ENCODE measurements at regions not wholly inside any gene's neighbourhood (a gene's known extent, or its start where the extent isn't known, plus 50 kb on each side); places are given as distances from the start of the nearest gene placed in this dataset.

DNA sequence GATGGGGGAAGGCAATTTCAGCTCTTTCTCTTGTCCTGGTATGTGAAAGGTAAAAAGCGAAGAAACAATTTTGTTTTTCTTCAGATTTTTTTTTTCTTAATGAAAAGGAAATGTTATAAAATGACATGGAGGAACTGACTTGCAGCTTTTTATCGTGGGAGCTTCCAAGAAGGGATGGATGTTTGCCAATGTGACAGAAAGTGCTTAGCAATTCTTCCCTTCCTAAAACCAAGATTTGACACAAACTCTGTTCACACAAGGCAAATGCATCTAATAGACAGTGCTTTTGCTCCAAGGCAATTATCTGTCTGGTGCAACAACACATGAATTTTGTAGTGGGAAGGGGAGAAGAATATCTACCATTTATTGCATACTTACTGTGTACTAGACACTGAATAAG, 988.5 kb downstream of the CDH11 start:
- H3K9me3 Mint-ChIP-seq = peaks cover 0 to 27% (median 22%) of the 10 kb centered on the region in 5 donors
- H3K27ac ChIP-seq (ENCODE audit: low read depth, low read length) = no peak overlapping the region
- no peaks in the 10 kb centered on the region for H3K27me3 ChIP-seq (ENCODE audit: insufficient read depth, low read length, poor library complexity, severe bottlenecking)
- ChIA-PET POLR2A (no interaction called here), CTCF (no interaction called here)
- no peaks in the 10 kb centered on the region for H3K4me1 Mint-ChIP-seq
- H3K27me3 Mint-ChIP-seq = peaks cover 0 to 1% of the 10 kb centered on the region in 2 donors
- no peak for DNase-seq
- no peak overlapping the region for H3K4me3 ChIP-seq (ENCODE audit: low read length)
- no peaks in the 10 kb centered on the region for H3K36me3 Mint-ChIP-seq
- H3K36me3 ChIP-seq (ENCODE audit: insufficient read depth, low read length) = no peaks in the 10 kb centered on the region
- no peak overlapping the region for H3K27ac Mint-ChIP-seq
- no peak overlapping the region for H3K4me3 Mint-ChIP-seq
- peaks cover 7% of the 10 kb centered on the region for H3K9me3 ChIP-seq (ENCODE audit: low read length)
- no peaks in the 10 kb centered on the region for H3K4me1 ChIP-seq (ENCODE audit: insufficient read depth, low read length)

DNA sequence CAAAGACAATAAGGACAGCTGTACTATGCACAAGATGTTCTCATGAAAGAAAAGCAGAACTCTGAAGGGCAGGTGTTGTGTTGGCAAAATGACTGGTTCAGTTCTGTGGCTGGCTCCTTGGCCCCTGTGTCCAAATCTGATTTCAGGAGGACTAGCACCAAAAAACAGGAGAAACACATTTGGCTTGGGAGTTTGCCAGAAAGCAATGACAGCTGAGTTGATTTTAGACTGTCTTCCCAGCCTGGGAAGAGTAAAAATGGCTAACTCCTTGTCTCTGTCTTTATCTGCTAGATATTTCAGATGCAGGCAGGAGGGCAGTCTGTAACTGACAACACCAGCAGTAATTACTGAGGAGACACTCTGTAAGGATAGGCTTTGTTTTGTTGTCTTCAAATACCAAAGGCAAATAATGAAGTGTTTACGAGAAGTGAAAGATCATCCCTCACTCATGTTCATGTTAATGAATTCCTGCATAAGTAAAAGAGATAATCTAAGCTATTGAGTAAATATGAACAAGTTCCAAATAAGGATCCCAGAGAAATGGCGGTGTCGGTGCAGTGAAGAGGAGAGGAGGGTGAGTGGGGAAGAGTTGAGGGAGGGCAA, 989.0 kb downstream of the CDH11 start:
- CTCF ChIA-PET = no interaction called here
- POLR2A ChIA-PET = no interaction called here
- no peaks in the 10 kb centered on the region for H3K4me1 ChIP-seq (ENCODE audit: insufficient read depth, low read length)
- peaks cover 0 to 27% (median 21%) of the 10 kb centered on the region in 5 donors for H3K9me3 Mint-ChIP-seq
- H3K36me3 ChIP-seq (ENCODE audit: insufficient read depth, low read length) = no peaks in the 10 kb centered on the region
- H3K9me3 ChIP-seq (ENCODE audit: low read length) = peaks cover 7% of the 10 kb centered on the region
- H3K4me1 Mint-ChIP-seq = no peaks in the 10 kb centered on the region
- no peaks in the 10 kb centered on the region for H3K36me3 Mint-ChIP-seq
- H3K27ac ChIP-seq (ENCODE audit: low read depth, low read length) = no peak overlapping the region
- no peak overlapping the region for H3K27ac Mint-ChIP-seq
- no peaks in the 10 kb centered on the region for H3K27me3 ChIP-seq (ENCODE audit: insufficient read depth, low read length, poor library complexity, severe bottlenecking)
- no peak for DNase-seq
- H3K27me3 Mint-ChIP-seq = peaks cover 0 to 1% of the 10 kb centered on the region in 2 donors
- no peak overlapping the region for H3K4me3 Mint-ChIP-seq
- H3K4me3 ChIP-seq (ENCODE audit: low read length) = no peak overlapping the region

DNA sequence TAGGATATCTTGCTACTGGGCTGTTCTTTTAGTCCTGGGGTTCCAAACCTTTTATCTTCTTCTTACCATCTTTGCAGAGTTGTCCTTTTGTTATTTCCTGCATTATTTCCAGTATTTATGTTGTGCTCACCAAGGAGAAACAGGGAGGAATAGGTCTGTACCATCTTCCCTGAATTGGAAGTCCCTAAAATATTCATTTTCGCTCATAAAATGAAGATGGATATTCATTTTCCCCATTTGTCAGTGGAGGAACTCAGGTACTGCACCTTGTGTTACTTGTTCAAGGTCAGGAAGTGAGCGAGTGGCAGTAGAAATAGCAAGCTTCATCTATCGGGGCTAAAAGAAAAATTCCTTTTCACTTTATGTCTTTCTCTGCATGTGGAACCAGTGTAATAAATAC, 989.7 kb downstream of the CDH11 start:
- Histone ChIP-seq H3K9me3 (ENCODE audit: low read length) (peaks cover 7% of the 10 kb centered on the region), H3K4me1 (ENCODE audit: insufficient read depth, low read length) (no peaks in the 10 kb centered on the region), H3K4me3 (ENCODE audit: low read length) (no peak overlapping the region), H3K27ac (ENCODE audit: low read depth, low read length) (no peak overlapping the region), H3K27me3 (ENCODE audit: insufficient read depth, low read length, poor library complexity, severe bottlenecking) (no peaks in the 10 kb centered on the region), H3K36me3 (ENCODE audit: insufficient read depth, low read length) (no peaks in the 10 kb centered on the region)
- Mint-ChIP-seq H3K36me3 (no peaks in the 10 kb centered on the region), H3K27ac (no peak overlapping the region), H3K27me3 (peaks cover 0 to 1% of the 10 kb centered on the region in 2 donors), H3K4me3 (no peak overlapping the region), H3K9me3 (peaks cover 0 to 27% (median 19%) of the 10 kb centered on the region in 5 donors), H3K4me1 (no peaks in the 10 kb centered on the region)
- DNase-seq = no peak
- CTCF ChIA-PET = no interaction called here
- POLR2A ChIA-PET = no interaction called here

DNA sequence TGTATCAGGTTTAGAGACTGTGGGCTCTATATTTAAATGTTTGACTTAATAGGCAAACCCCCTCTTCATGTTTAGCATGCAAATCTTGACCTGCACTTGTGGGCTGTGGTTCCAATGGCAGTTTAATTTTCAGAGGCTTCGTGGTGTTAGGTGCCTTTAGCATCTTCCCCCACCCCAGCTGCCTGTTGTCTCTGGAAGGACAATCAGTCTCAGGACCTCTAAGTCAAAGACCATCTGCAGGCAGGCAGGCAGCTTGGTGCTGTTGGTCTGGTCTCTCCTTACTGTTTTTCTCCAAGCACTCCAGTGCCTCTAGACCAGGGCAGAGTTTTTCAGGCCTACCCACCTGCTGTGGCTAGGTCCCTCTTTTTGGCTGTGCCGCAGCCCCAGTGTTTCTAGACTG, 990.4 kb downstream of the CDH11 start:
- Histone ChIP-seq H3K27me3 (ENCODE audit: insufficient read depth, low read length, poor library complexity, severe bottlenecking) (no peaks in the 10 kb centered on the region), H3K4me1 (ENCODE audit: insufficient read depth, low read length) (no peaks in the 10 kb centered on the region), H3K4me3 (ENCODE audit: low read length) (no peak overlapping the region), H3K9me3 (ENCODE audit: low read length) (peaks cover 7% of the 10 kb centered on the region), H3K27ac (ENCODE audit: low read depth, low read length) (no peak overlapping the region), H3K36me3 (ENCODE audit: insufficient read depth, low read length) (no peaks in the 10 kb centered on the region)
- POLR2A ChIA-PET = no interaction called here
- Mint-ChIP-seq H3K4me3 (no peak overlapping the region), H3K27me3 (peaks cover 0 to 1% of the 10 kb centered on the region in 2 donors), H3K4me1 (no peaks in the 10 kb centered on the region), H3K36me3 (no peaks in the 10 kb centered on the region), H3K27ac (no peak overlapping the region), H3K9me3 (peaks cover 0 to 27% (median 22%) of the 10 kb centered on the region in 5 donors)
- CTCF ChIA-PET = no interaction called here
- DNase-seq = no peak

DNA sequence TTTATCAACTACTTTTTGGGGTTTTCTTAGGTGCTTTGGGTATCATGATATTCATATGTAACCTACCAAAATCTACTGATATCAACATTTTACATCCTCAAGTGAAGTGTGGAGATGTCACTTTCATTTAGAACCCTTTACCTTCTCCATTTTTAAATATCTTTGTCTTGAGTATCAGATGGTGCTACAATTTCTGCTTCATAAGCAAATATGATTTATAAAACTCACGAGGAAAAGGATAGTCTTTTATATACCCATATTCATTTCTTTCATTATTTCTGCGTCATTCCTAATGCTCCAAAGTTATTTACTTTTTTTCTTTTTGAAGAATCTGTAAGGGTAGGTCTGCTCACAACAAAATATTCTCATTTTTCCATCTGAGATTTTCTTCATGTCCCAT, 991.7 kb downstream of the CDH11 start:
- H3K36me3 Mint-ChIP-seq = no peaks in the 10 kb centered on the region

DNA sequence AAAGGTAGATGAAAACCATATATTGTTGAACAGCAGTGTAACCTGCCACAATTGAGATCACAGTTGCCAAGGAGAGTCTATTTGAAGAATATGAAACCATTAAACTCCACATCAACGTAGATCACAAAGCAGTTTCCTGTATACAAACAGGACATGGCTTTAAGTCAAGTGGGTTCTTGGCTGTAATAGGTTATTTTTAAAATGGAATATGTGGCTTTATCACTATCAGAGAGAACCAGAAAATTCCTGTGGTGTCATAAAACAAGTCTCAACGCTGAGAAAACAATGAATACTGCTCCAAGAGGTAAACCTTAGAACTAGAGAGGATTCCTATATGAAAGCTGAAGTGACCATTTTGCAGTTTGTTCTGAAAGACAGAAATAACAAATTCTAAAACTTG, 999.7 kb downstream of the CDH11 start:
- H3K27ac Mint-ChIP-seq = no peak overlapping the region
- Histone ChIP-seq H3K4me3 (ENCODE audit: low read length) (no peak overlapping the region), H3K4me1 (ENCODE audit: insufficient read depth, low read length) (no peaks in the 10 kb centered on the region), H3K27ac (ENCODE audit: low read depth, low read length) (no peak overlapping the region), H3K36me3 (ENCODE audit: insufficient read depth, low read length) (no peaks in the 10 kb centered on the region), H3K9me3 (ENCODE audit: low read length) (no peaks in the 10 kb centered on the region), H3K27me3 (ENCODE audit: insufficient read depth, low read length, poor library complexity, severe bottlenecking) (no peaks in the 10 kb centered on the region)
- POLR2A ChIA-PET = no interaction called here
- peaks cover 0 to 1% (median 0%) of the 10 kb centered on the region in 3 donors for H3K36me3 Mint-ChIP-seq
- no peaks in the 10 kb centered on the region for H3K4me1 Mint-ChIP-seq
- H3K9me3 Mint-ChIP-seq = peaks cover 0 to 46% (median 19%) of the 10 kb centered on the region in 5 donors
- no peaks in the 10 kb centered on the region for H3K27me3 Mint-ChIP-seq
- no peak for DNase-seq
- CTCF ChIA-PET = no interaction called here
- no peak overlapping the region for H3K4me3 Mint-ChIP-seq

More for the DNA sequence above, 991.7 kb downstream of the CDH11 start:
- Mint-ChIP-seq H3K4me1 (no peaks in the 10 kb centered on the region), H3K9me3 (peaks cover 0 to 30% (median 22%) of the 10 kb centered on the region in 5 donors), H3K4me3 (no peak overlapping the region), H3K27me3 (peaks cover 0 to 1% of the 10 kb centered on the region in 2 donors), H3K27ac (no peak overlapping the region)
- Histone ChIP-seq H3K36me3 (ENCODE audit: insufficient read depth, low read length) (no peaks in the 10 kb centered on the region), H3K27ac (ENCODE audit: low read depth, low read length) (no peak overlapping the region), H3K4me1 (ENCODE audit: insufficient read depth, low read length) (no peaks in the 10 kb centered on the region), H3K9me3 (ENCODE audit: low read length) (peaks cover 7% of the 10 kb centered on the region), H3K27me3 (ENCODE audit: insufficient read depth, low read length, poor library complexity, severe bottlenecking) (no peaks in the 10 kb centered on the region), H3K4me3 (ENCODE audit: low read length) (no peak overlapping the region)
- no peak for DNase-seq
- POLR2A ChIA-PET = no interaction called here
- CTCF ChIA-PET = no interaction called here

DNA sequence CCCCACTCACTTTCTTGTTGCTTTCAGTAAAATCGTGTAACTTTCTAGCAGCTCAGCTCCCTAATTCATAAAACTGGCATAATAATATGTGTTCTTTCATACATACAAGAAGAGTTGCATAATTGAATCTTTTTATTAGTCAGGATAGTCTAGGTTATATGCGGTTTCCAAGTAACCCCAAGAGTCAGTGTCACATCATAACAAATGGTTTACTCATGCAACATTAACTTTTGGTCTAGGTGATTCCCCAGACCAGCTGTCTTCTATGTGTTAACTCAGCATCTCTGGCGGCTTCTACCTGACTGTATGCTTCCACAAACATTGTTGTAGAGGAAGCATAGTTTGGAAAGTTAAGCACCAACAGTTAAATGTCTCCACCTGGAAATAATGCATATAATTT, 1000.4 kb downstream of the CDH11 start:
- no peak overlapping the region for H3K27ac Mint-ChIP-seq
- H3K4me3 Mint-ChIP-seq = no peak overlapping the region
- Histone ChIP-seq H3K9me3 (ENCODE audit: low read length) (no peaks in the 10 kb centered on the region), H3K27ac (ENCODE audit: low read depth, low read length) (no peak overlapping the region), H3K4me1 (ENCODE audit: insufficient read depth, low read length) (no peaks in the 10 kb centered on the region), H3K4me3 (ENCODE audit: low read length) (no peak overlapping the region), H3K36me3 (ENCODE audit: insufficient read depth, low read length) (no peaks in the 10 kb centered on the region), H3K27me3 (ENCODE audit: insufficient read depth, low read length, poor library complexity, severe bottlenecking) (no peaks in the 10 kb centered on the region)
- ChIA-PET CTCF (no interaction called here), POLR2A (no interaction called here)
- H3K36me3 Mint-ChIP-seq = peaks cover 0 to 1% (median 0%) of the 10 kb centered on the region in 3 donors
- H3K27me3 Mint-ChIP-seq = no peaks in the 10 kb centered on the region
- no peak for DNase-seq
- H3K9me3 Mint-ChIP-seq = peaks cover 0 to 41% (median 19%) of the 10 kb centered on the region in 5 donors
- H3K4me1 Mint-ChIP-seq = no peaks in the 10 kb centered on the region

DNA sequence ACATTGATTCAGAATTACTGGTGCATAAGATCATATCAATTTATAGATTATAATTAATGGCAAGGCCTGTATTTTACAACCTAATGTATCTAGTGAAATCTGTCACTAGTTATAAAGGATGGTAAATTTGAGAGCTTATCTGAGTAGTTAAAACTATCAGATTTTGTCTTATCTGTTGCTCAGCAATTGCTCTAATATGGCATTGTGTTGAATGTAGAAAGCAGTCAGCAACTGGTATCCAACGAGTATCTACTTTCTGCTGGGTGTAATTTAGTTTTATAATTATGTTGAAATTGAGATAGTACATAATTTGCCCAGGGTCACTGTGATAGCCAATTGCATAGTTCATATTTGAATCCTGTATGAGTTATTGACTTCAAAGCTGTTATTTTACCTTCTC, 1005.7 kb downstream of the CDH11 start:
- Mint-ChIP-seq H3K4me3 (no peak overlapping the region), H3K9me3 (peaks cover 10 to 27% (median 21%) of the 10 kb centered on the region in 5 donors), H3K36me3 (peaks cover 0 to 1% (median 0%) of the 10 kb centered on the region in 3 donors), H3K27ac (no peak overlapping the region), H3K4me1 (no peaks in the 10 kb centered on the region), H3K27me3 (no peaks in the 10 kb centered on the region)
- H3K36me3 ChIP-seq (ENCODE audit: insufficient read depth, low read length) = no peaks in the 10 kb centered on the region
- H3K27me3 ChIP-seq (ENCODE audit: insufficient read depth, low read length, poor library complexity, severe bottlenecking) = no peaks in the 10 kb centered on the region
- ChIA-PET CTCF (no interaction called here), POLR2A (no interaction called here)
- no peaks in the 10 kb centered on the region for H3K4me1 ChIP-seq (ENCODE audit: insufficient read depth, low read length)
- no peak for DNase-seq
- no peak overlapping the region for H3K4me3 ChIP-seq (ENCODE audit: low read length)
- H3K27ac ChIP-seq (ENCODE audit: low read depth, low read length) = no peak overlapping the region
- H3K9me3 ChIP-seq (ENCODE audit: low read length) = no peaks in the 10 kb centered on the region

DNA sequence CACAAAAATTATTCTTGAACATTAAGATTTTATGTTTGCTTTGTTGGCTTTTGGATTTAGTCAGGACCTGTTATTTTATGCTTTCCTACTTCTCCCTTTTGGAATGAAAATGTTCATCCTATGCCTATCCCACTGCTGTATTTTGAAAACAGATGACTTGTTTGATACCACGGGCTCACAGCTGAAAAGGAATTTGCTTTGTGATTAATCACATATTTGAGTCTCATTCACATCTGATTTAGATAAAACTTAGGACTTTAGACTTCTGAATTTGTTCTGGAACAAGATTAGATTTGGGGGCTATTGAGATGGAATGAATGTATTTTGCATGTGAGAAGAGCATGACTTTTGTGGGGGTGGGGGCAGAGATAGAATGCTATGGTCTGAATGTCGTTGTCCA, 1012.6 kb downstream of the CDH11 start:
- H3K27me3 ChIP-seq (ENCODE audit: insufficient read depth, low read length, poor library complexity, severe bottlenecking) = no peaks in the 10 kb centered on the region
- ChIA-PET POLR2A (no interaction called here), CTCF (no interaction called here)
- H3K4me1 Mint-ChIP-seq = no peaks in the 10 kb centered on the region
- H3K27ac Mint-ChIP-seq = no peak overlapping the region
- no peak overlapping the region for H3K4me3 Mint-ChIP-seq
- H3K36me3 Mint-ChIP-seq = no peaks in the 10 kb centered on the region
- DNase-seq = no peak
- H3K36me3 ChIP-seq (ENCODE audit: insufficient read depth, low read length) = no peaks in the 10 kb centered on the region
- no peaks in the 10 kb centered on the region for H3K4me1 ChIP-seq (ENCODE audit: insufficient read depth, low read length)
- no peak overlapping the region for H3K27ac ChIP-seq (ENCODE audit: low read depth, low read length)
- H3K27me3 Mint-ChIP-seq = no peaks in the 10 kb centered on the region
- peaks cover 8% of the 10 kb centered on the region for H3K9me3 ChIP-seq (ENCODE audit: low read length)
- peaks cover 6 to 31% (median 21%) of the 10 kb centered on the region in 5 donors for H3K9me3 Mint-ChIP-seq
- H3K4me3 ChIP-seq (ENCODE audit: low read length) = no peak overlapping the region

Measured in CD8-positive, alpha-beta memory T cell (primary cell).